Neural crest cell (in vitro differentiated cells): ENCODE measurements at regions not wholly inside any gene's neighbourhood (a gene's known extent, or its start where the extent isn't known, plus 50 kb on each side); places are given as distances from the start of the nearest gene placed in this dataset.

Experiments
- DNase-seq: peaks from one replicate; pipeline ENCODE4 v3.0.0; 2021; ENCODE audit warnings: low read depth, mixed read lengths, low spot score
- H3K27ac Mint-ChIP-seq: one replicate; pipeline ENCODE4 v1.8.0; 2021; ENCODE audit warnings: mild to moderate bottlenecking, mixed read lengths; ENCODE audit not compliant: unreplicated experiment
- H3K27me3 Mint-ChIP-seq: 2 replicates; pipeline ENCODE4 v1.8.0; 2021; ENCODE audit warnings: low read depth, mild to moderate bottlenecking, mixed read lengths
- H3K36me3 Mint-ChIP-seq: 2 replicates; pipeline ENCODE4 v1.8.0; 2021; ENCODE audit warnings: low read depth, mild to moderate bottlenecking, mixed read lengths
- H3K4me1 Mint-ChIP-seq: 2 replicates; pipeline ENCODE4 v1.8.0; 2021; ENCODE audit warnings: mixed read lengths
- H3K4me3 Mint-ChIP-seq: one replicate; pipeline ENCODE4 v1.8.0; 2021; ENCODE audit warnings: mild to moderate bottlenecking, mixed read lengths
- H3K9me3 Mint-ChIP-seq: 2 replicates; pipeline ENCODE4 v1.8.0; 2021; ENCODE audit warnings: mixed read lengths
- CTCF ChIP-seq: fragments of 200-600 bp; sonication (generic); conservative IDR thresholded peaks from 2 replicates; pipeline ENCODE4 v1.5.0; 2021; ENCODE audit warnings: antibody characterized with exemption, mild to moderate bottlenecking

GRCh38 chr6:33967966-33968724, 164.3 kb upstream of the MLN start:
- no peak overlapping the region for H3K27ac Mint-ChIP-seq
- H3K27me3 Mint-ChIP-seq = peaks cover 55% of the 10 kb centered on the region
- H3K4me3 Mint-ChIP-seq = no peak overlapping the region
- DNase-seq = no peak
- no peaks in the 10 kb centered on the region for H3K4me1 Mint-ChIP-seq
- H3K36me3 Mint-ChIP-seq = no peaks in the 10 kb centered on the region
- peak; percentile 50 for TF ChIP-seq CTCF
- H3K9me3 Mint-ChIP-seq = peaks cover 5% of the 10 kb centered on the region

- DNase-seq = no peak
- peaks cover 50% of the 10 kb centered on the region for H3K27me3 Mint-ChIP-seq
- no peaks in the 10 kb centered on the region for H3K4me1 Mint-ChIP-seq
- TF ChIP-seq CTCF = no peak
- H3K27ac Mint-ChIP-seq = peak overlapping the region; percentile 59
- H3K36me3 Mint-ChIP-seq = no peaks in the 10 kb centered on the region
- peaks cover 3% of the 10 kb centered on the region for H3K9me3 Mint-ChIP-seq
- no peak overlapping the region for H3K4me3 Mint-ChIP-seq
These were observed 163.5 kb upstream of the MLN start for GRCh38 chr6:33967265-33967767.

GRCh38 chr6:33966536-33966935, 162.7 kb upstream of the MLN start:
- Mint-ChIP-seq H3K4me1 (no peaks in the 10 kb centered on the region), H3K27me3 (peaks cover 44% of the 10 kb centered on the region), H3K36me3 (no peaks in the 10 kb centered on the region), H3K4me3 (no peak overlapping the region), H3K27ac (no peak overlapping the region), H3K9me3 (peaks cover 2% of the 10 kb centered on the region)
- no peak for TF ChIP-seq CTCF
- DNase-seq = no peak

- Mint-ChIP-seq H3K36me3 (no peaks in the 10 kb centered on the region), H3K4me1 (no peaks in the 10 kb centered on the region), H3K9me3 (no peaks in the 10 kb centered on the region), H3K27me3 (peaks cover 39% of the 10 kb centered on the region), H3K4me3 (no peak overlapping the region), H3K27ac (no peak overlapping the region)
- DNase-seq = no peak
- TF ChIP-seq CTCF = no peak
These were observed 162.0 kb upstream of the MLN start for GRCh38 chr6:33965766-33966165.

- no peaks in the 10 kb centered on the region for H3K9me3 Mint-ChIP-seq
- no peak overlapping the region for H3K27ac Mint-ChIP-seq
- DNase-seq = no peak
- H3K36me3 Mint-ChIP-seq = no peaks in the 10 kb centered on the region
- no peak for TF ChIP-seq CTCF
- peaks cover 25% of the 10 kb centered on the region for H3K27me3 Mint-ChIP-seq
- H3K4me1 Mint-ChIP-seq = no peaks in the 10 kb centered on the region
- no peak overlapping the region for H3K4me3 Mint-ChIP-seq
These were observed 160.6 kb upstream of the MLN start for GRCh38 chr6:33964387-33964786.
